Keratinocyte (primary cell): ENCODE measurements at regions not wholly inside any gene's neighbourhood (a gene's known extent, or its start where the extent isn't known, plus 50 kb on each side); places are given as distances from the start of the nearest gene placed in this dataset.
A peak's percentile ranks its signal among the peaks of the same experiment; 100 is the strongest.

Experiments
- CTCF ChIP-seq, 3 experiments: IDR thresholded peaks in 1 of 3; conservative IDR thresholded peaks in 1 of 3; optimal IDR thresholded peaks in 1 of 3; 2 replicates in 2 of 3; 3 replicates in 1 of 3; pipeline versions ENCODE3 to v1.5.1; 2011; ENCODE audit warnings: low read length in 3 of 3, mild to moderate bottlenecking in 3 of 3, moderate library complexity in 2 of 3, control low read depth in 1 of 3, inconsistent platforms in 1 of 3; ENCODE audit not compliant: insufficient read depth in 2 of 3; ENCODE audit errors: extremely low read depth in 1 of 3
- EZH2 ChIP-seq: IDR thresholded peaks from one replicate; pipeline ENCODE4 v1.6.1; 2012; ENCODE audit warnings: inconsistent platforms, mild to moderate bottlenecking, low read length, moderate library complexity

GRCh38 chr2:19676770-19677169 is 225.0 kb downstream of the TTC32 start:
- TF ChIP-seq CTCF (optimal IDR thresholded peaks at IDR 0.05 in 1 of 3, IDR thresholded peaks at IDR 0.05 in 1 of 3, conservative IDR thresholded peaks at IDR 0.05 in 1 of 3; ENCODE audit: extremely low read depth in 1 of 3, insufficient read depth in 2 of 3, low read length in 3 of 3) (peak in 1 of 3 experiments; percentile 7), EZH2 (no peak)
